Bronchial epithelial cell (primary cell): ENCODE measurements at regions not wholly inside any gene's neighbourhood (a gene's known extent, or its start where the extent isn't known, plus 50 kb on each side); places are given as distances from the start of the nearest gene placed in this dataset.
"Not testable (repeated sequence)": the region's sequence is repeated elsewhere in the genome, so short reads cannot be mapped to it uniquely, and the experiment has no call there.

Source experiments
- DNase-seq: peaks from one replicate; pipeline ENCODE4 v3.0.0-alpha.2; 2010; ENCODE audit warnings: low read depth
- FAIRE-seq: peaks from 2 replicates; lab custom pipeline; 2011; peaks lifted over from hg19 to GRCh38; lab: Jason Lieb, UNC
- H3K27me3 ChIP-seq: 2 replicates; pipeline ENCODE4 v1.5.1; 2011; ENCODE audit warnings: low read length; ENCODE audit not compliant: control insufficient read depth, insufficient read depth
- H3K36me3 ChIP-seq: 2 replicates; pipeline ENCODE4 v1.5.1; 2011; ENCODE audit warnings: low read length; ENCODE audit not compliant: control insufficient read depth, insufficient read depth
- H3K4me3 ChIP-seq: 2 replicates; pipeline ENCODE4 v1.5.1; 2011; ENCODE audit warnings: mild to moderate bottlenecking, low read depth, low read length, control low read depth
- CTCF ChIP-seq: IDR thresholded peaks from 2 replicates; pipeline ENCODE4 v1.5.1; 2011; ENCODE audit warnings: mild to moderate bottlenecking, moderate library complexity, low read length, control low read depth, inconsistent platforms; ENCODE audit not compliant: insufficient read depth, severe bottlenecking

- Histone ChIP-seq H3K27me3 (no peaks in the 10 kb centered on the region), H3K36me3 (no peaks in the 10 kb centered on the region), H3K4me3 (no peak overlapping the region)
- no peak for TF ChIP-seq CTCF
- DNase-seq (no peak), FAIRE-seq (no peak)
Observed at GRCh38 chr12:18828987-18829386, 91.1 kb downstream of the CAPZA3 start.

- not testable (repeated sequence) for FAIRE-seq
Observed at GRCh38 chr12:18832932-18833331, 95.0 kb downstream of the CAPZA3 start.

GRCh38 chr12:18837025-18837424 is 99.1 kb downstream of the CAPZA3 start:
- no peaks in the 10 kb centered on the region for H3K27me3 ChIP-seq
- H3K36me3 ChIP-seq: no peaks in the 10 kb centered on the region
- no peak for FAIRE-seq
- TF ChIP-seq CTCF: no peak
- no peak for DNase-seq
- H3K4me3 ChIP-seq: no peak overlapping the region

More at GRCh38 chr12:18832932-18833331, 95.0 kb downstream of the CAPZA3 start:
- H3K4me3 ChIP-seq, H3K36me3 ChIP-seq, H3K27me3 ChIP-seq, DNase-seq: not testable (repeated sequence)

GRCh38 chr12:18837505-18837904 is 99.6 kb downstream of the CAPZA3 start:
- DNase-seq (peak; percentile 40), FAIRE-seq (no peak)
- no peaks in the 10 kb centered on the region for H3K36me3 ChIP-seq
- no peak for TF ChIP-seq CTCF
- no peak overlapping the region for H3K4me3 ChIP-seq
- H3K27me3 ChIP-seq: no peaks in the 10 kb centered on the region

- not testable (repeated sequence) for DNase-seq, H3K4me3 ChIP-seq, H3K36me3 ChIP-seq, FAIRE-seq, H3K27me3 ChIP-seq
Observed at GRCh38 chr12:18840997-18841396, 103.1 kb downstream of the CAPZA3 start.

GRCh38 chr12:18849080-18849479 is 111.2 kb downstream of the CAPZA3 start:
- DNase-seq: peak; percentile 52
- FAIRE-seq: no peak

More at GRCh38 chr12:18849080-18849479, 111.2 kb downstream of the CAPZA3 start:
- Histone ChIP-seq H3K36me3 (no peaks in the 10 kb centered on the region), H3K4me3 (no peak overlapping the region), H3K27me3 (no peaks in the 10 kb centered on the region)
- no peak for TF ChIP-seq CTCF
